ENCODE measurements at regions not wholly inside any gene's neighbourhood (a gene's known extent, or its start where the extent isn't known, plus 50 kb on each side); places are given as distances from the start of the nearest gene placed in this dataset.

- H3K27me3 ChIP-seq (ENCODE audit: insufficient read depth, low read depth) = no peaks in the 10 kb centered on the region
- H3K4me2 ChIP-seq = no peak overlapping the region
- no peak overlapping the region for H3K27ac ChIP-seq
- no peaks in the 10 kb centered on the region for H4K20me1 ChIP-seq (ENCODE audit: insufficient read depth)
- no peak overlapping the region for H3K9ac ChIP-seq
- no peaks in the 10 kb centered on the region for H3K36me3 ChIP-seq (ENCODE audit: insufficient read depth)
- no peak overlapping the region for H3K4me3 ChIP-seq (IDR thresholded peaks at IDR 0.05; ENCODE audit: insufficient read depth, low read depth, low read length)
- H2AFZ ChIP-seq (ENCODE audit: low read depth) = no peak overlapping the region
- H3K79me2 ChIP-seq (ENCODE audit: insufficient read depth, low read depth) = no peaks in the 10 kb centered on the region
- no peaks in the 10 kb centered on the region for H3K4me1 ChIP-seq (ENCODE audit: low read depth, poor library complexity, severe bottlenecking)
- no peak for TF ChIP-seq CTCF (conservative IDR thresholded peaks at IDR 0.05; ENCODE audit: low read depth, low read length)
Observed at GRCh38 chr6:81694855-81695254, 57.6 kb downstream of the TENT5A start.

GRCh38 chr6:81694207-81694606 lies 58.3 kb downstream of the TENT5A start:
- no peak overlapping the region for H2AFZ ChIP-seq (ENCODE audit: low read depth)
- no peaks in the 10 kb centered on the region for H3K79me2 ChIP-seq (ENCODE audit: insufficient read depth, low read depth)
- H3K27me3 ChIP-seq (ENCODE audit: insufficient read depth, low read depth) = no peaks in the 10 kb centered on the region
- no peak overlapping the region for H3K4me3 ChIP-seq (IDR thresholded peaks at IDR 0.05; ENCODE audit: insufficient read depth, low read depth, low read length)
- H4K20me1 ChIP-seq (ENCODE audit: insufficient read depth) = no peaks in the 10 kb centered on the region
- H3K4me2 ChIP-seq = no peak overlapping the region
- no peak for TF ChIP-seq CTCF (conservative IDR thresholded peaks at IDR 0.05; ENCODE audit: low read depth, low read length)
- no peak overlapping the region for H3K9ac ChIP-seq
- H3K4me1 ChIP-seq (ENCODE audit: low read depth, poor library complexity, severe bottlenecking) = no peaks in the 10 kb centered on the region
- H3K36me3 ChIP-seq (ENCODE audit: insufficient read depth) = no peaks in the 10 kb centered on the region
- no peak overlapping the region for H3K27ac ChIP-seq

- Histone ChIP-seq H3K27ac (no peak overlapping the region), H3K9ac (no peak overlapping the region), H3K4me2 (no peak overlapping the region), H3K79me2 (ENCODE audit: insufficient read depth, low read depth) (no peaks in the 10 kb centered on the region), H3K27me3 (ENCODE audit: insufficient read depth, low read depth) (no peaks in the 10 kb centered on the region), H4K20me1 (ENCODE audit: insufficient read depth) (no peaks in the 10 kb centered on the region), H3K4me3 (IDR thresholded peaks at IDR 0.05; ENCODE audit: insufficient read depth, low read depth, low read length) (no peak overlapping the region), H2AFZ (ENCODE audit: low read depth) (no peak overlapping the region), H3K36me3 (ENCODE audit: insufficient read depth) (no peaks in the 10 kb centered on the region), H3K4me1 (ENCODE audit: low read depth, poor library complexity, severe bottlenecking) (no peaks in the 10 kb centered on the region)
- no peak for TF ChIP-seq CTCF (conservative IDR thresholded peaks at IDR 0.05; ENCODE audit: low read depth, low read length)
Observed at GRCh38 chr6:81693266-81693665, 59.2 kb downstream of the TENT5A start.

- Histone ChIP-seq H3K79me2 (ENCODE audit: insufficient read depth, low read depth) (no peaks in the 10 kb centered on the region), H3K4me2 (no peak overlapping the region), H3K4me3 (IDR thresholded peaks at IDR 0.05; ENCODE audit: insufficient read depth, low read depth, low read length) (no peak overlapping the region), H3K27me3 (ENCODE audit: insufficient read depth, low read depth) (no peaks in the 10 kb centered on the region), H3K27ac (no peak overlapping the region), H3K4me1 (ENCODE audit: low read depth, poor library complexity, severe bottlenecking) (no peaks in the 10 kb centered on the region), H2AFZ (ENCODE audit: low read depth) (no peak overlapping the region), H4K20me1 (ENCODE audit: insufficient read depth) (no peaks in the 10 kb centered on the region), H3K9ac (no peak overlapping the region), H3K36me3 (ENCODE audit: insufficient read depth) (no peaks in the 10 kb centered on the region)
- no peak for TF ChIP-seq CTCF (conservative IDR thresholded peaks at IDR 0.05; ENCODE audit: low read depth, low read length)
Observed at GRCh38 chr6:81690073-81690472, 62.4 kb downstream of the TENT5A start.

- Histone ChIP-seq H3K36me3 (ENCODE audit: insufficient read depth) (no peaks in the 10 kb centered on the region), H3K27ac (no peak overlapping the region), H3K4me2 (no peak overlapping the region), H3K27me3 (ENCODE audit: insufficient read depth, low read depth) (no peaks in the 10 kb centered on the region), H2AFZ (ENCODE audit: low read depth) (no peak overlapping the region), H3K4me3 (IDR thresholded peaks at IDR 0.05; ENCODE audit: insufficient read depth, low read depth, low read length) (no peak overlapping the region), H3K9ac (no peak overlapping the region), H4K20me1 (ENCODE audit: insufficient read depth) (no peaks in the 10 kb centered on the region), H3K4me1 (ENCODE audit: low read depth, poor library complexity, severe bottlenecking) (no peaks in the 10 kb centered on the region), H3K79me2 (ENCODE audit: insufficient read depth, low read depth) (no peaks in the 10 kb centered on the region)
- TF ChIP-seq CTCF (conservative IDR thresholded peaks at IDR 0.05; ENCODE audit: low read depth, low read length) = no peak
Observed at GRCh38 chr6:81689580-81689979, 62.9 kb downstream of the TENT5A start.
